ENCODE measurements at regions not wholly inside any gene's neighbourhood (a gene's known extent, or its start where the extent isn't known, plus 50 kb on each side); places are given as distances from the start of the nearest gene placed in this dataset.

DNA sequence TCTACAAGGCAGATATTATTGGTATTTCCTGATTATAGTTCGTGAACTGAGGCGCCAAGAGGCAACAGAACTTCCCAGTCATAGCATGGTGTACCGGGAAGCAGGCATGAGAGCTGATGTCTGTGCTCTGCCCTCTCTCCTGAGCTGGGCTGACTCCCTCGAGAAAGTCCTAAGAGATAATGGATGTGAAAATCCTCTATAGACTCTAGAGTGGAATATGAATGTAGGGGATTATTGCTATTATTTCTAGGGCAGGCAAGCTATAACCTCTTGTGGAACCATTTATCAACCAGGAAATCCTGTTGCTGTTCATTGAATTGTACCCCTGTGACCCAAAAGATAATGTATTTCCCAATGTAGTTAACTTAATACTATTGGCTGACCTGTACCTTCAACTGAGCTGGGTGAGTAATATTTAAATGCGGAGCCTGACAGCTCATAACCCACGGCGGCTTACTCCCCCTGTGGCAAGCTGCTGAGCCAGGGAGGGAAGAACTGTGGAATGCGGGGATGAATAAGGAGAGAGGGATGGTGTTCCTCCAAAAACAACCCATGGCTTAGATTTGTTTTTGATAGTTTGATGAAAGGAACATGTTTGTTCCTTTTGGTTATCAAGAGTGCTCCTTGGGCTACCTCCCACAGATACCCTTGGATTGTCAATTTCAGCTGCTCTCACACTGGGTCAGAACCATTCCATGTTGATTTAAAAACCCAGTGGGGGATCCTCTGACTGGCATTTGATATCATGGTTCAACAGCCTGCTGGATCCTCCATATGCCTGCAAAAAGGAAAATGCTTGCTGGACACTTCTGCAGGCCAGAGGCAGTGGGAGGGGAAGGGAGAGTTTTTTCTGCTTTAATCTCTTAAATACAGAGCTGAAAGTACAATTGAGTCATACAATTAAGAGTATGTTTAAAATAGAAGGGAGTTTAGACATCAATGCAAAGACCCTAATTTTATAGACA, 339.0 kb upstream of the BOD1L1 start (continued):
- TF ChIP-seq GTF2F1 (IDR thresholded peaks at IDR 0.05; ENCODE audit: borderline replicate concordance, low read depth, low read length) (no peak), JUND (IDR thresholded peaks at IDR 0.05; ENCODE audit: low read length) (no peak)

All from H1 (cell line).